Activated naive CD8-positive, alpha-beta T cell treated with anti-CD3 and anti-CD28 coated beads, Interleukin-2, amount 10 ng/mL, durations not matched to agents 7 days and 5 days (primary cell): ENCODE measurements at regions not wholly inside any gene's neighbourhood (a gene's known extent, or its start where the extent isn't known, plus 50 kb on each side); places are given as distances from the start of the nearest gene placed in this dataset.

Source experiments
- ATAC-seq: fragments of 150-1000 bp; cut with Tn5 transposase; one replicate; pipeline ENCODE4 v1.10.0; 2021; ENCODE audit warnings: low read depth, moderate library complexity
- POLR2A ChIA-PET: fragments of 350-600 bp; sonication (Branson Sonifier 250); formaldehyde crosslinking; loops from one replicate; lab custom pipeline; 2021; ENCODE audit warnings: antibody characterized with exemption; lab: Charles Lee
- DNase-seq: peaks from one replicate; pipeline ENCODE4 v3.0.0; 2021
- H3K27ac Mint-ChIP-seq: one replicate; pipeline ENCODE4 v1.8.0; 2022; ENCODE audit warnings: mild to moderate bottlenecking, mixed read lengths
- H3K27me3 Mint-ChIP-seq: one replicate; pipeline ENCODE4 v1.8.0; 2022; ENCODE audit warnings: mild to moderate bottlenecking, moderate library complexity, mixed read lengths
- H3K36me3 Mint-ChIP-seq: one replicate; pipeline ENCODE4 v1.8.0; 2021; ENCODE audit warnings: mild to moderate bottlenecking, mixed read lengths
- H3K4me1 Mint-ChIP-seq: one replicate; pipeline ENCODE4 v1.8.0; 2021; ENCODE audit warnings: mixed read lengths
- H3K4me3 Mint-ChIP-seq: one replicate; pipeline ENCODE4 v1.8.0; 2022; ENCODE audit warnings: mild to moderate bottlenecking, moderate library complexity, mixed read lengths
- H3K9me3 Mint-ChIP-seq: one replicate; pipeline ENCODE4 v1.8.0; 2021; ENCODE audit warnings: mixed read lengths

DNA sequence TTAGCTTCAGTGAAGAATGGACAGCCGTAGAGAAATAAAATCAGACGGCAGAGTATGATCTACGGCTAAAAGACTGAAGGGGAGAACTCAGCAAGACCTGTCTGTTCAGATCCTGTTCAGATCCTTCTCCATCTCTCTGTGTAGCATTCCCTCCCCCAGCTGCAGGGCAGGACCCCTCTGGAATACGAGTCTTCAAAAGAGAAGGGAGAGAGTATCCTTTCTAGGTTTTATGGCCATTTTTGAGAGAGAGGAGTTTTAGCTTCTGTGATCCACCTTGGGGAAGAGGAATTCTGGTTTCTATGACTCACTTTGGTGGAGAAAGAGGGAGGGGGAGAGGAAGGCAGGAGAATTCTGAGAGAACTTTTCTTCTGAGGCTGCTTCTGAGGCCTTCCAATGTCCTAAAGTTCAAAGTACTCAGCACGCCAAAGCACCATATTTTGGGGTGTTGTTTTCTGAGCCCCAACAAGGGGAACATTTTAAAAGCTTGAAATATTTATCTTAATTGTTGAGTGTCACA, 194.4 kb upstream of the TLE4 start:
- Mint-ChIP-seq H3K27ac (no peak overlapping the region), H3K27me3 (peaks cover 3% of the 10 kb centered on the region), H3K9me3 (peaks cover 2% of the 10 kb centered on the region), H3K36me3 (no peaks in the 10 kb centered on the region), H3K4me3 (no peak overlapping the region), H3K4me1 (no peaks in the 10 kb centered on the region)
- no peak for ATAC-seq
- POLR2A ChIA-PET: no interaction called here
- no peak for DNase-seq

DNA sequence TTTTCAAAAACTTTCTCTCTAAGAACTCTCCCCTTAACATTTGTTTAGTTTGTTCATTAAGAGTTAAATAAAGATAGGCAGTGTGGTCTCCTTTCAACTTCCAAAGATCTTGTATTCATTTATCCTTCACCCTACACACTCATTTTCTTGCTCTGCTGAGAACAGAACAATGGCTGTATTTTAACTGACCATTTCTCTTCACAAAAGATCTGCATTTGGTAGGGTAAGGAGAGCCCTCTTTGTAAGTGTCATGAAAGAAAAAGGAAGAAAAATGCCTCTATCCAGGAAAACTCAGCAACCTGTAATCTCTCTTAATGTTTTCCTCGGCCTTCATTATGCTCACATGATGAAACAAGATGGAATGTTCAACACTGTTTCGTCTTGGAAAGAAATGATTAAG, 193.7 kb upstream of the TLE4 start:
- no peak overlapping the region for H3K27ac Mint-ChIP-seq
- H3K4me1 Mint-ChIP-seq: no peaks in the 10 kb centered on the region
- H3K4me3 Mint-ChIP-seq: no peak overlapping the region
- POLR2A ChIA-PET: no interaction called here
- ATAC-seq (no peak), DNase-seq (no peak)
- no peaks in the 10 kb centered on the region for H3K36me3 Mint-ChIP-seq
- peaks cover 2% of the 10 kb centered on the region for H3K9me3 Mint-ChIP-seq
- H3K27me3 Mint-ChIP-seq: peaks cover 3% of the 10 kb centered on the region

DNA sequence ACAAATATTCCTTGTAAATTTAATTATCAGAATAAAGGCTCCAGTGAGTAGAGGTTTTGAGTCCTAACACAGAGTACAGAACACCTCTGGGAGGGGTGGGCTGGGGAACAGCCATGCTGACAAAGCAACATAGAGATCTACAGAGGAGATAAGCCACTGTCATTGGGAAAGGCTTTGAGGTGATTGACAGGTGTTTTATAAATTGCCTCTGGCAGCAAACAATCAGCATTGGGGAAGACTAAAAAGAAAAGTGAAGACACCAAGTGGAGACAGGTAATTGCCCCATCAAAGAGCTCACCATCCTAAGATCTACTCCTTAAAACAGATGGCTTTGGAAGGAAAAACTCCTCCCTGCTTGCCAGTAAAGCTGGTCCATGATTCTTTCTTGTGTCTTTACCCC, 189.7 kb upstream of the TLE4 start:
- no peak for ATAC-seq
- Mint-ChIP-seq H3K4me3 (no peak overlapping the region), H3K4me1 (no peaks in the 10 kb centered on the region), H3K27me3 (peaks cover 3% of the 10 kb centered on the region), H3K36me3 (no peaks in the 10 kb centered on the region), H3K9me3 (peaks cover 2% of the 10 kb centered on the region), H3K27ac (no peak overlapping the region)
- DNase-seq: no peak
- POLR2A ChIA-PET: no interaction called here

DNA sequence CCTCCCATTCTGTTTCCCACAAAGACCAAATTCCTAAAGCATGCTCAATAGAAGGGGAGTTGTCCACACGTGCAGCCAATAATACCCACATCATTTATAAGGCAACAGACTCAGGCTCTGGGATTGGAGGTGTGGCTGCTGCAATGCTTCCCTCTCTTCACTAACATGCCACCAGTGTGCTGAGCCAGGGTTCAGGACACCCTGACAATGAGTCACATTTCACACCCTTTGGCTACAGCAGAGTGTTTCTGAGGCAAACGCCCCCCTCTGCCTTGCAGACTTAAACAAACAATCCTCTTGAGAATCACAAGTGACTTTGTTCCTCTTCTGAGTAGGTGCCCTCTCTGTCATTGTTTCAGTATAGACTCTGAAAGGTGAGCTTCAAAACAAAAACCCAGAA, 189.3 kb upstream of the TLE4 start:
- POLR2A ChIA-PET: no interaction called here
- Mint-ChIP-seq H3K9me3 (peaks cover 2% of the 10 kb centered on the region), H3K27ac (no peak overlapping the region), H3K27me3 (peaks cover under 1% of the 10 kb centered on the region), H3K4me1 (no peaks in the 10 kb centered on the region), H3K36me3 (no peaks in the 10 kb centered on the region), H3K4me3 (no peak overlapping the region)
- ATAC-seq (no peak), DNase-seq (no peak)

DNA sequence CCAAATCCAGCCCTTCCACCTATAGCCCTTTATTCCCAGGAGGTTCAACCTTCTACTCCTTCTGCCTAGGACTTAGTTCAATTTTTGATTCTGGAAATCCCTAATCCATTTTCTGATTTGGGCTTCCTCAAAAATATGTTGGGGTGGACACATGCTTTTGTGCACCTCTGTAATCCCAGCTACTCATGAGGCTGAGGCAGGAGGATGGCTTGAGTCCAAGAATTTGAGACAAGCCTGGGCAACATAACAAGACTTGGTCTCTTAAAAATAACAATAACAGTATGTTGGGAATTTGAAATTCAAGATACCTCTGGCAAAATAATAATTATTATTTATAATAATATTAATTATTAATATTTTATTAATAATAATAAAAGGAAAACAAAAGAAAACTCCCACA, 188.7 kb upstream of the TLE4 start:
- DNase-seq: no peak
- POLR2A ChIA-PET: no interaction called here
- ATAC-seq: no peak
- no peaks in the 10 kb centered on the region for H3K36me3 Mint-ChIP-seq
- H3K27me3 Mint-ChIP-seq: no peaks in the 10 kb centered on the region
- peaks cover 2% of the 10 kb centered on the region for H3K9me3 Mint-ChIP-seq
- no peak overlapping the region for H3K27ac Mint-ChIP-seq
- no peaks in the 10 kb centered on the region for H3K4me1 Mint-ChIP-seq
- no peak overlapping the region for H3K4me3 Mint-ChIP-seq

DNA sequence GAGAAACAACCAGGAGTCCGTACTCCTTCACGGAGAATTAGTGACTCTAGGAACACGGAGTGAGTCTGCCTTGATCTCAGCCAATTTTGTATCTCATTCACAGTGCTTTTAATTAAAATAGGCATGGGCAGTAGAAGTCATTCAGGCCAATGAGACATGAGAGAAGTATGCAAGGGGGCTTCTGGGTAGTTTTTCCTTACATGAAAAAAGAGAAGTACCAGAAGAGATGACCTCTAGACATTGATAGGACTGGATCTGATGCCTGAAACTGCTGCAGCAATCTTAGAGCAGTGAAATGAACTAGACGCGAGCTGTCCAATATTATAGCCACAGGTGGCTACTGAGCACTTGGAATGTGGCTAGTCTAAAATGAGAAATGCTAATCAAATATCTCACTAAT, 187.7 kb upstream of the TLE4 start:
- no peak overlapping the region for H3K27ac Mint-ChIP-seq
- POLR2A ChIA-PET: no interaction called here
- no peaks in the 10 kb centered on the region for H3K27me3 Mint-ChIP-seq
- no peaks in the 10 kb centered on the region for H3K36me3 Mint-ChIP-seq
- DNase-seq (no peak), ATAC-seq (no peak)
- H3K4me3 Mint-ChIP-seq: no peak overlapping the region
- no peaks in the 10 kb centered on the region for H3K4me1 Mint-ChIP-seq
- H3K9me3 Mint-ChIP-seq: peaks cover 2% of the 10 kb centered on the region

DNA sequence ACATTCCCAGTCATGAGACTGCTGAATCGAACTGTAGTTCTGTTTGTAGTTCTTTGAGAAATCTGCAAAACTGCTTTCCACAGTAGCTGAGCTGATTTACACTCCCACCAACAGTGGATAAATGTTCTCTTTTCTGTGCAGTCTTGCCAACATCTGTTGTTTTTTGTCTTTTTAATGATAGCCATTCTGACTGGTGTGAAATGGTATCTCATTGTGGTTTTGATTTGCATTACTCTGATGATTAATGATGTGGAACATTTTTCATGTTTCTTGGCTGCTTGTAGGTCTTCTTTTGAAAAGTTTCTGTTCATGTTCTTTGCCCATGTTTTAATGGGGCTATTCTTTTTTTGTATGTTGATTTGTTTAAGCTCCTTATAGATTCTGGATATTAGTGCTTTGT, 187.3 kb upstream of the TLE4 start:
- ATAC-seq (no peak), DNase-seq (no peak)
- no peaks in the 10 kb centered on the region for H3K36me3 Mint-ChIP-seq
- H3K27ac Mint-ChIP-seq: no peak overlapping the region
- no peaks in the 10 kb centered on the region for H3K4me1 Mint-ChIP-seq
- H3K27me3 Mint-ChIP-seq: no peaks in the 10 kb centered on the region
- no peak overlapping the region for H3K4me3 Mint-ChIP-seq
- POLR2A ChIA-PET: no interaction called here
- peaks cover 2% of the 10 kb centered on the region for H3K9me3 Mint-ChIP-seq

DNA sequence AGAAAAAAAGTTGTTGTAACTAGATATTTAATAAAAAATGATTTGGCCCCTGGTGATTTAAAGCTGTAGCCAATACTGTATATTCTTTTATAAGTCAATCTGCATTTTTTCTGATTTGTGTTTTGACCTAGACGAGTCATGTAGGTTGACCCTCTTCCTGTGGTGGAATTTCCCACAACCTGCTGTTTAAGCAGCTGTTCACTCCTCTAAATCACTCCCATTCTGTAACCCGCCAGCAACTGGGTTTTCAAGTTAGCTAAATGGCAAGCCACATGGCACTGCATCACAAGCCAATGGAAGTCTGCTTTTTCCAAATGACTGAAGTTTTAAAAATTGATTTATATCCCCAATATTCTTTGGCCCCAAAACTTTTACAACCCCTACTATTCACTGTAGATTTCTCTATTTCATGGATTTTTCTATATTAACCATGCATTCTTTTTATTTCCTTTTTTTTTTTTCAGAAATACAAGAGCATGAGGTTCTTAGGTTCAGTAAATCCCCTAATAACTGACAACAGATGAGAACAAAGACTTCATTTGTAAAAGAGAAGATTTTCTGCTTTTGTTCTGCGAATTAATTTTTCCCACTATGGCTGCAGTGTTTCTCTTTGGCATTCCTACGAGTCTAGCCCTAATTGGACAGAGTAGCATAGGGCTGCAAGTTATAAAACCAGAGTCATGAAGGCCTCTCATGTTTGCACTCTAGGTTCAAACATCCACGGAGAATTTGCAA, 184.5 kb upstream of the TLE4 start:
- ATAC-seq (no peak), DNase-seq (no peak)
- Mint-ChIP-seq H3K36me3 (no peaks in the 10 kb centered on the region), H3K27me3 (no peaks in the 10 kb centered on the region), H3K27ac (no peak overlapping the region), H3K4me3 (no peak overlapping the region), H3K9me3 (no peaks in the 10 kb centered on the region), H3K4me1 (no peaks in the 10 kb centered on the region)
- POLR2A ChIA-PET: no interaction called here

DNA sequence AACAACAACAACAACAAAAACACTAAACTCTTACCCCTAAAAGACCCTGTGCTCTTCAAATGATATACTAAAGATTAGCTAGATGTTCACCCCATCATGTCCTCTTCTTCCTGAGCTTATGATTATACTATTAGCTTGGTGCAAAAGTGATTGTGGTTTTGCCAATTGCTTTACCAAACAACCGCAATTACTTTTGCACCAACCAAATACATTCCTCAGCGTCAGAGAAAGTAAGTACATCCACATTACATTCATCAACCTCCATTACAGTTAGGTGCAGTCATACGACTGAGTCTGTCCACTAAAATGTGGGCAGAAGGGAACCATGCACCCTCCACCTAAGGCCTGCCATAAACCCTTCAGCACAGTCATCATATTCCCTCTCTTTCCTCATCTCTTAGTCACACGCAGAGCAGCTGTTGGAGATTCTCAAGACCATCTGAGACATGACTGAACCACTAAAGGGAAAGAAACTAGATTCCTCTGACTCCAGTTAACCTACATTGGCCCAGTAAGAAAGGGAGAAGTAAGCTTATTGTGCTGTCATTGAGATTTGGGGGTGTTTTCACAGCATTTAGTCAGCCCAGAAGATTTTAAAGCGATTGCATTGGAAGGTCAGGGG, 181.6 kb upstream of the TLE4 start:
- POLR2A ChIA-PET: no interaction called here
- Mint-ChIP-seq H3K9me3 (no peaks in the 10 kb centered on the region), H3K27ac (no peak overlapping the region), H3K36me3 (no peaks in the 10 kb centered on the region), H3K27me3 (no peaks in the 10 kb centered on the region), H3K4me3 (no peak overlapping the region), H3K4me1 (no peaks in the 10 kb centered on the region)
- DNase-seq: no peak
- ATAC-seq: no peak

DNA sequence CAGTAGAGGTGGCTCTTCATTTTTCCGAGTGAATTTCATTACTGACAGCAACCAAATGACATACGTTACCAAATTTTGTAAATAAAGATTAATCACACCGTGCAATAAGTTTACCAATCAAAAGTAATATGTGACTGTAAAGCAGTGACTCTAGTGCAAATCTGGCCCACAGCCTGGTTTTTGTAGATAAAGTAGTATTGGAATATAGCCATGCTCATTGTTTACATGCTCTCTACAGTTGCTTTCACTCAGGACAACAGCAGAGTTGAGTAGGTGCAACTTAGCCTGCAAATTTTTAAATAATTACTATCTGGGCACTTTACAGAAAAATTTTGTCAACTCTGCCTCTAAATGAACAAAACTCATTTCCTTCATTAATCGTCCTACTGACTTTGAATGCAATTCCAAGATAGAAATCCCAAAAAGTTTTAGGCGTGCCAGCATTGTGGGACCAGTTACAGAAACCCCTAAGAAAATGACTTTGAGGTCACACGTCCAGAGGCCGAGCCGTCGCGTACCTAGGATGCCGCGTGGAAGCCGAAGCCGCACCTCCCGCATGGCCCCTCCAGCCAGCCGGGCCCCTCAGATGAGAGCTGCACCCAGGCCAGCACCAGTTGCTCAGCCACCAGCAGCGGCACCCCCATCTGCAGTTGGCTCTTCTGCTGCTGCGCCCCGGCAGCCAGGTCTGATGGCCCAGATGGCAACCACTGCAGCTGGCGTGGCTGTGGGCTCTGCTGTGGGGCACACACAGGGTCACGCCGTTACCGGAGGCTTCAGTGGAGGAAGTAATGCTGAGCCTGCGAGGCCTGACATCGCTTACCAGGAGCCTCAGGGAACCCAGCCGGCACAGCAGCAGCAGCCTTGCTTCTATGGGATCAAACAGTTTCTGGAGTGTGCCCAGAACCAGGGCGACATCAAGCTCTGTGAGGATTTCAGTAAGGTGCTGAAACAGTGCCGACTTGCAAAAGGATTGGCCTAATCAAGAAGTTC, 180.7 kb upstream of the TLE4 start:
- DNase-seq (no peak), ATAC-seq (no peak)
- no peaks in the 10 kb centered on the region for H3K9me3 Mint-ChIP-seq
- POLR2A ChIA-PET: no interaction called here
- no peaks in the 10 kb centered on the region for H3K4me1 Mint-ChIP-seq
- H3K27ac Mint-ChIP-seq: no peak overlapping the region
- no peaks in the 10 kb centered on the region for H3K27me3 Mint-ChIP-seq
- H3K4me3 Mint-ChIP-seq: no peak overlapping the region
- H3K36me3 Mint-ChIP-seq: no peaks in the 10 kb centered on the region

DNA sequence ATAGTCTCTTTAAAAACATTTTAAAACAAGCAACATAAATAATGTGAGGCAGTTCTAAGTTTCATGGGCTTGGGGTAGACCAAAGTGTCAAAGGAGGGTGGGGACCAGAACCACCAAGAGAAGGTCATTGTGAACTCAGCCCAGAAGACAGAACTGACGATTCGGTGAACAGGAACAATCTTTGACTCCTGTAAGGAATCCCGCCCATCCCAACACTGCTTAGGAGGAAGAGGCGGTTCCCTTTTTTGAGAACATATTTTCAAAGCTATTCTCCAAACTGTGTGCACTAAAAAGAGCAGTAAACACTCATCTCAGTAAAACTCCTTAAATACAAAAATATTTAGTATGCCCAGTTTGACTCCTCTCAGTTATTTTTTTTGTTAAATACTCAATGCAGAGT, 176.5 kb upstream of the TLE4 start:
- POLR2A ChIA-PET: no interaction called here
- Mint-ChIP-seq H3K9me3 (no peaks in the 10 kb centered on the region), H3K27me3 (no peaks in the 10 kb centered on the region), H3K4me3 (no peak overlapping the region), H3K27ac (no peak overlapping the region), H3K4me1 (no peaks in the 10 kb centered on the region), H3K36me3 (no peaks in the 10 kb centered on the region)
- ATAC-seq (no peak), DNase-seq (no peak)

DNA sequence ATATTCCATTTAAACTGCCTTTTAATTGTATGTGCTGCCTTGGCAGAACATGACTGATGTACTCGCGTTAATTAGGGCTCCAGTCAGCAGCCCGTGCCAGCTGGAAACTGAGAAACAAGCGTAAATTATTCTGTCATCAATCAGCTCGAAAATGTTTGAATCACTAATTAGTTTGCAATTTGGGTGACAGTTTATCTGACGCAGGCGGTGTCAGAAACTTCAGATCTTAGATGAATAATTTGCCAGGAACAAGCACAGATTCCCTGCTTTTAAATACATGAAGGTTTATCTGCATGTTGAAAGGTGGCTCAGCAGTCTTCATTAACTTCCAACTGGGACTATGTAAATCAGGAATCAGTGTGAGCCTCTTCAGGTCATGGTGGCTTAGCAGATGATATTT, 176.0 kb upstream of the TLE4 start:
- H3K36me3 Mint-ChIP-seq: no peaks in the 10 kb centered on the region
- no peak for ATAC-seq
- no peaks in the 10 kb centered on the region for H3K9me3 Mint-ChIP-seq
- H3K27ac Mint-ChIP-seq: no peak overlapping the region
- H3K4me3 Mint-ChIP-seq: no peak overlapping the region
- no peaks in the 10 kb centered on the region for H3K27me3 Mint-ChIP-seq
- POLR2A ChIA-PET: no interaction called here
- DNase-seq: no peak
- H3K4me1 Mint-ChIP-seq: no peaks in the 10 kb centered on the region

DNA sequence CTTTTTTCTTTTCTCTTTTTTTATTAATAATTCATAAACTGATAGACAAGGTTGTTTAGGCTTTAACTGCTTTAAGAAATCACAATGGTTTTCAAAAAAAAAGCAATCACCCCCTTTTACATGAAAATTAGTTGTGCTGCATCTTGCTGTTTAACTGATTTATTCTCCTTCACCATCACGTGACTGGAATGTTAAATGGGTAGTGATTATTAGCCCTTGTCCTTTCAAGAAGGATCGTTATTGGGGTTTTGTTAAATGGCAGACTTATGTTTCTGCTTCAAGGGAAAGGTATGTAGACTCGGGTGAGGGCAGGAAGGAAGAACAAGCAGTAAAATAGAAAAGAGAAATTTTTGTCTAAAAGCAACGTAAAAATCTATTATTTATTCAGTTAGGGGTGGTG, 175.6 kb upstream of the TLE4 start:
- no peaks in the 10 kb centered on the region for H3K36me3 Mint-ChIP-seq
- no peaks in the 10 kb centered on the region for H3K9me3 Mint-ChIP-seq
- H3K4me3 Mint-ChIP-seq: no peak overlapping the region
- no peak for DNase-seq
- H3K27me3 Mint-ChIP-seq: no peaks in the 10 kb centered on the region
- no peak for ATAC-seq
- H3K4me1 Mint-ChIP-seq: no peaks in the 10 kb centered on the region
- POLR2A ChIA-PET: no interaction called here
- H3K27ac Mint-ChIP-seq: no peak overlapping the region
